A549 (cell line): ENCODE measurements at regions not wholly inside any gene's neighbourhood (a gene's known extent, or its start where the extent isn't known, plus 50 kb on each side); places are given as distances from the start of the nearest gene placed in this dataset.

Experiments
- ATAC-seq, 2 experiments: fragments of 200-7000 bp in 1 of 2; fragments of >200 bp in 1 of 2; cut with Nextera tagmentation in 1 of 2; cut with Tn5 transposase in 1 of 2; 3 replicates each; pipeline versions ENCODE4 v1.8.0 to v1.9.1; 2018 to 2020; ENCODE audit warnings: mild to moderate bottlenecking in 1 of 2, moderate library complexity in 1 of 2
- CTCF ChIA-PET: fragments of 300-600 bp; sonication (Branson Sonifier 250); formaldehyde crosslinking; extraction: SDS; loops from one replicate; lab custom pipeline; 2021; ENCODE audit warnings: antibody characterized with exemption, inconsistent platforms; lab: Yijun Ruan, JAX
- POLR2A ChIA-PET: fragments of 350-600 bp; formaldehyde crosslinking; extraction: SDS; loops from one replicate; lab custom pipeline; 2021; ENCODE audit warnings: antibody characterized with exemption, inconsistent platforms; lab: Yijun Ruan, JAX
- DNase-seq, 2 experiments: peaks; one replicate each; pipeline versions ENCODE4 v3.0.0 to v3.0.0-alpha.2; 2011 to 2016; ENCODE audit warnings: low read depth in 1 of 2, low spot score in 1 of 2
- FAIRE-seq: peaks from 2 replicates; lab custom pipeline; 2011; peaks lifted over from hg19 to GRCh38; lab: Jason Lieb, UNC
- H3K27ac ChIP-seq, 2 experiments: fragments of >200 bp; sonication (Bioruptor Twin); formaldehyde crosslinking; 3 replicates each; pipeline ENCODE4 v1.5.1; 2016 to 2017
- H3K4me1 ChIP-seq: fragments of >200 bp; sonication (Bioruptor Twin); formaldehyde crosslinking; 3 replicates; pipeline ENCODE4 v1.6.1; 2016
- H3K4me2 ChIP-seq: fragments of >200 bp; sonication (Bioruptor Twin); formaldehyde crosslinking; 3 replicates; pipeline ENCODE4 v1.6.1; 2016
- H3K4me3 ChIP-seq: fragments of >200 bp; sonication (Bioruptor Twin); formaldehyde crosslinking; 3 replicates; pipeline ENCODE4 v1.5.1; 2016
- H3K9me3 ChIP-seq: fragments of >200 bp; sonication (Bioruptor Twin); formaldehyde crosslinking; 3 replicates; pipeline ENCODE4 v1.6.1; 2016
- ATOH8 ChIP-seq: fragments of 250-450 bp; sonication (Bioruptor Pico); IDR thresholded peaks from 2 replicates; pipeline ENCODE4 v1.5.0; 2020; ENCODE audit warnings: low read depth, mild to moderate bottlenecking, moderate library complexity
- BCL3 ChIP-seq: fragments of >200 bp; sonication (Bioruptor Twin); formaldehyde crosslinking; IDR thresholded peaks from 3 replicates; pipeline ENCODE4 v1.6.1; 2016
- BHLHE40 ChIP-seq: IDR thresholded peaks from 2 replicates; pipeline ENCODE4 v1.6.1; 2012; ENCODE audit warnings: low read depth, low read length, inconsistent platforms
- CHD2 ChIP-seq: fragments of 150-350 bp; IDR thresholded peaks from 2 replicates; pipeline ENCODE4 v1.6.1; 2014; ENCODE audit warnings: low read length; ENCODE audit not compliant: partially characterized antibody
- CTCF ChIP-seq: fragments of >200 bp; sonication (Bioruptor Twin); formaldehyde crosslinking; IDR thresholded peaks from 3 replicates; pipeline ENCODE4 v1.5.1; 2016
- ELK1 ChIP-seq: fragments of 150-350 bp; IDR thresholded peaks from 2 replicates; pipeline ENCODE4 v1.6.1; 2014; ENCODE audit warnings: low read depth, mild to moderate bottlenecking, low read length
- FOSB ChIP-seq: fragments of 250-450 bp; sonication (Bioruptor Pico); IDR thresholded peaks from 2 replicates; pipeline ENCODE4 v1.5.0; 2020; ENCODE audit warnings: mild to moderate bottlenecking, moderate library complexity
- GATA3 ChIP-seq: IDR thresholded peaks from 2 replicates; pipeline ENCODE4 v1.6.1; 2012; ENCODE audit warnings: borderline replicate concordance
- HDAC2 ChIP-seq: fragments of 200-600 bp; sonication (generic); IDR thresholded peaks from 2 replicates; pipeline ENCODE4 v1.6.1; 2016
- HMGXB4 ChIP-seq: fragments of 250-450 bp; sonication (Bioruptor Pico); IDR thresholded peaks from 2 replicates; pipeline ENCODE4 v1.5.0; 2021; ENCODE audit warnings: mild to moderate bottlenecking, moderate library complexity, borderline replicate concordance
- HOXB5 ChIP-seq: fragments of 250-450 bp; sonication (Bioruptor Pico); IDR thresholded peaks from 2 replicates; pipeline ENCODE4 v1.5.0; 2020; ENCODE audit warnings: mild to moderate bottlenecking, moderate library complexity
- KDM1A ChIP-seq: fragments of 200-600 bp; sonication (generic); IDR thresholded peaks from 2 replicates; pipeline ENCODE4 v1.6.1; 2016; ENCODE audit warnings: low read depth, mild to moderate bottlenecking
- MYC ChIP-seq: IDR thresholded peaks from 2 replicates; pipeline ENCODE4 v1.6.1; 2012; ENCODE audit warnings: mild to moderate bottlenecking, inconsistent platforms, low read length, improper control_type of control experiment, borderline replicate concordance
- WGBS: methylation state at CpG from one replicate; pipeline ENCODE4 v1.1.6; 2017; ENCODE audit errors: missing lambda C conversion rate; 5-methylcytosine and 5-hydroxymethylcytosine counted together

GRCh38 chr2:143930891-143931290 is 589.0 kb downstream of the ZEB2 start:
- WGBS, result 9% methylated on average over 2 of the region's 2 CpGs
- Histone ChIP-seq H3K4me2 (no peak overlapping the region), H3K4me3 (no peak overlapping the region), H3K27ac (no peak overlapping the region), H3K4me1 (peaks cover 4% of the 10 kb centered on the region; the same call in 1 of the 3 replicates), H3K9me3 (no peaks in the 10 kb centered on the region)
- no peak for TF ChIP-seq HOXB5 (CRISPR knock-in tag)
- ATAC-seq (no peak), FAIRE-seq (no peak), DNase-seq (no peak)
- POLR2A ChIA-PET, result no interaction called here
- CTCF ChIA-PET, result no interaction called here

GRCh38 chr2:143928613-143929012 is 591.3 kb downstream of the ZEB2 start:
- Histone ChIP-seq H3K4me3 (no peak overlapping the region), H3K4me1 (no peaks in the 10 kb centered on the region), H3K27ac (no peak overlapping the region), H3K4me2 (no peak overlapping the region), H3K9me3 (no peaks in the 10 kb centered on the region)
- ATAC-seq, result no peak
- DNase-seq, result no peak
- FAIRE-seq, result no peak
- TF ChIP-seq HMGXB4 (CRISPR knock-in tag), result no peak
- TF ChIP-seq FOSB (CRISPR knock-in tag), result no peak
- no peak for TF ChIP-seq HDAC2
- no peak for TF ChIP-seq BCL3
- TF ChIP-seq CHD2, result no peak
- TF ChIP-seq MYC, result no peak
- no peak for TF ChIP-seq GATA3
- TF ChIP-seq ATOH8 (CRISPR knock-in tag), result no peak
- TF ChIP-seq CTCF, result no peak
- no peak for TF ChIP-seq BHLHE40
- ChIA-PET POLR2A (no interaction called here), CTCF (interaction anchor here (0.9 kb wide), 1 partner anchor 161 kb away, joined by 3 read pairs; no protein-coding TSS in a partner anchor)
- 15% methylated on average over 1 of the region's 1 CpG for WGBS

- no peak for DNase-seq
- WGBS, result 25% methylated on average over 1 of the region's 1 CpG
- no peaks in the 10 kb centered on the region for H3K9me3 ChIP-seq
- H3K4me2 ChIP-seq, result no peak overlapping the region
- no peak overlapping the region for H3K27ac ChIP-seq
- ChIA-PET CTCF (no interaction called here), POLR2A (no interaction called here)
- no peaks in the 10 kb centered on the region for H3K4me1 ChIP-seq
- FAIRE-seq, result no peak
- ATAC-seq, result no peak
- TF ChIP-seq ELK1, result no peak
- no peak for TF ChIP-seq KDM1A
- no peak overlapping the region for H3K4me3 ChIP-seq
Measured at GRCh38 chr2:143928184-143928583, 591.7 kb downstream of the ZEB2 start.
